Smooth muscle cell of the brain vasculature (primary cell): ENCODE measurements at regions not wholly inside any gene's neighbourhood (a gene's known extent, or its start where the extent isn't known, plus 50 kb on each side); places are given as distances from the start of the nearest gene placed in this dataset.

Experiments used
- DNase-seq: peaks from one replicate; pipeline ENCODE4 v3.0.0-alpha.2; 2012; ENCODE audit warnings: low read depth, low spot score

GRCh38 chr2:2872713-2873449, 504.7 kb downstream of the EIPR1 start:
- no peak for DNase-seq

- no peak for DNase-seq
Measured at GRCh38 chr2:2872309-2872617, 505.4 kb downstream of the EIPR1 start.

GRCh38 chr2:2871480-2872308, 505.9 kb downstream of the EIPR1 start:
- no peak for DNase-seq

- DNase-seq, result no peak
Measured at GRCh38 chr2:2870106-2870505, 507.5 kb downstream of the EIPR1 start.

GRCh38 chr2:2869553-2869952, 508.1 kb downstream of the EIPR1 start:
- no peak for DNase-seq

GRCh38 chr2:2868085-2868484, 509.5 kb downstream of the EIPR1 start:
- DNase-seq, result no peak

- no peak for DNase-seq
Measured at GRCh38 chr2:2867397-2867979, 510.1 kb downstream of the EIPR1 start.

GRCh38 chr2:2866459-2866858, 511.2 kb downstream of the EIPR1 start:
- no peak for DNase-seq

- no peak for DNase-seq
Measured at GRCh38 chr2:2862386-2862785, 515.2 kb downstream of the EIPR1 start.

GRCh38 chr2:2861666-2862240, 515.9 kb downstream of the EIPR1 start:
- DNase-seq, result no peak

GRCh38 chr2:2860589-2861300, 516.9 kb downstream of the EIPR1 start:
- DNase-seq, result no peak

GRCh38 chr2:2859732-2860131, 517.9 kb downstream of the EIPR1 start:
- DNase-seq, result no peak

GRCh38 chr2:2859164-2859563, 518.5 kb downstream of the EIPR1 start:
- no peak for DNase-seq

- no peak for DNase-seq
Measured at GRCh38 chr2:2856723-2857415, 520.7 kb downstream of the EIPR1 start.

GRCh38 chr2:2855297-2855696, 522.3 kb downstream of the EIPR1 start:
- DNase-seq, result no peak

GRCh38 chr2:2853346-2853745, 522.3 kb upstream of the MYT1L start:
- DNase-seq, result no peak

- no peak for DNase-seq
Measured at GRCh38 chr2:2851806-2852777, 521.0 kb upstream of the MYT1L start.

- no peak for DNase-seq
Measured at GRCh38 chr2:2851316-2851715, 520.2 kb upstream of the MYT1L start.

- no peak for DNase-seq
Measured at GRCh38 chr2:2850859-2851258, 519.8 kb upstream of the MYT1L start.

GRCh38 chr2:2850218-2850755, 519.2 kb upstream of the MYT1L start:
- no peak for DNase-seq
